CD14-positive monocyte (primary cell): ENCODE measurements at regions not wholly inside any gene's neighbourhood (a gene's known extent, or its start where the extent isn't known, plus 50 kb on each side); places are given as distances from the start of the nearest gene placed in this dataset.

Experiments used
- DNase-seq, 3 donors: peaks; one replicate each; pipeline ENCODE4 v3.0.0-alpha.2; 2011 to 2022
- H2AFZ ChIP-seq: 2 replicates; pipeline ENCODE4 v1.6.0; 2012; ENCODE audit warnings: mild to moderate bottlenecking, low read depth, low read length, inconsistent platforms; ENCODE audit not compliant: insufficient read depth, poor library complexity, severe bottlenecking
- H3K27ac ChIP-seq, 2 donors: 1 replicate in 1 of 2; 2 replicates in 1 of 2; pipeline ENCODE4 v1.5.1; 2012 to 2013; ENCODE audit warnings: low read length in 2 of 2, control low read depth in 1 of 2, inconsistent platforms in 1 of 2, low read depth in 1 of 2, mild to moderate bottlenecking in 1 of 2
- H3K27me3 ChIP-seq, 2 donors: one replicate each; pipeline versions ENCODE4 v1.6.0 to v1.6.1; 2011 to 2013; ENCODE audit warnings: low read length in 2 of 2; ENCODE audit not compliant: control insufficient read depth in 2 of 2, insufficient read depth in 2 of 2
- H3K36me3 ChIP-seq, 2 donors: replicated peaks in 1 of 2; 1 replicate in 1 of 2; 2 replicates in 1 of 2; pipeline versions ENCODE4 v1.5.1 to v1.6.1; 2012 to 2013; ENCODE audit warnings: low read length in 2 of 2, control low read depth in 1 of 2, inconsistent platforms in 1 of 2, mild to moderate bottlenecking in 1 of 2; ENCODE audit not compliant: insufficient read depth in 2 of 2, control insufficient read depth in 1 of 2
- H3K4me1 ChIP-seq, 2 donors: 1 replicate in 1 of 2; 2 replicates in 1 of 2; pipeline versions ENCODE4 v1.5.1 to v1.6.1; 2012 to 2013; ENCODE audit warnings: low read length in 2 of 2, control low read depth in 1 of 2, inconsistent platforms in 1 of 2, mild to moderate bottlenecking in 1 of 2, moderate library complexity in 1 of 2; ENCODE audit not compliant: insufficient read depth in 2 of 2, control insufficient read depth in 1 of 2
- H3K4me2 ChIP-seq: replicated peaks from 2 replicates; pipeline ENCODE3; 2012; ENCODE audit warnings: low read length, moderate library complexity, mild to moderate bottlenecking; ENCODE audit not compliant: poor library complexity, severe bottlenecking; ENCODE audit errors: extremely low read depth
- H3K4me3 ChIP-seq, 3 experiments: fragments of 200-600 bp in 1 of 3; sonication (generic) in 1 of 3; replicated peaks in 1 of 3; 1 replicate in 2 of 3; 2 replicates in 1 of 3; pipeline ENCODE4 v1.5.1; 2011 to 2013; ENCODE audit warnings: low read length in 3 of 3, mild to moderate bottlenecking in 3 of 3, control low read depth in 2 of 3, low read depth in 2 of 3, inconsistent platforms in 1 of 3, moderate library complexity in 1 of 3
- H3K79me2 ChIP-seq: 2 replicates; pipeline ENCODE4 v1.6.0; 2012; ENCODE audit warnings: mild to moderate bottlenecking, control low read depth, inconsistent platforms, low read length, moderate library complexity; ENCODE audit not compliant: insufficient read depth
- H3K9ac ChIP-seq: 2 replicates; pipeline ENCODE4 v1.6.0; 2017; ENCODE audit warnings: low read length, mild to moderate bottlenecking; ENCODE audit not compliant: insufficient read depth, poor library complexity, severe bottlenecking
- H3K9me3 ChIP-seq, 2 donors: replicated peaks in 1 of 2; 1 replicate in 1 of 2; 2 replicates in 1 of 2; pipeline versions ENCODE4 v1.5.1 to v1.6.1; 2012 to 2013; ENCODE audit warnings: low read length in 2 of 2, control low read depth in 1 of 2; ENCODE audit not compliant: control insufficient read depth in 1 of 2, insufficient read depth in 1 of 2
- H4K20me1 ChIP-seq: 2 replicates; pipeline ENCODE4 v1.6.0; 2012; ENCODE audit warnings: mild to moderate bottlenecking, low read length, control low read depth, moderate library complexity; ENCODE audit not compliant: insufficient read depth
- H3K27ac Mint-ChIP-seq, 7 donors: one replicate each; pipeline ENCODE4 v1.8.0; 2020; ENCODE audit warnings: mild to moderate bottlenecking in 7 of 7, mixed read lengths in 7 of 7, moderate library complexity in 6 of 7, inconsistent platforms in 2 of 7
- H3K27me3 Mint-ChIP-seq, 3 donors: one replicate each; pipeline ENCODE4 v1.8.0; 2021 to 2022; ENCODE audit warnings: low read depth in 3 of 3, mild to moderate bottlenecking in 3 of 3, mixed read lengths in 3 of 3, moderate library complexity in 3 of 3, inconsistent platforms in 1 of 3
- H3K36me3 Mint-ChIP-seq, 2 donors: one replicate each; pipeline ENCODE4 v1.8.0; 2020; ENCODE audit warnings: mixed read lengths in 2 of 2, inconsistent platforms in 1 of 2, mild to moderate bottlenecking in 1 of 2
- H3K4me1 Mint-ChIP-seq: one replicate; pipeline ENCODE4 v1.8.0; 2020; ENCODE audit warnings: mild to moderate bottlenecking, mixed read lengths
- H3K4me3 Mint-ChIP-seq, 2 donors: one replicate each; pipeline ENCODE4 v1.8.0; 2020; ENCODE audit warnings: mild to moderate bottlenecking in 2 of 2, mixed read lengths in 2 of 2, moderate library complexity in 1 of 2
- H3K9me3 Mint-ChIP-seq, 7 donors: one replicate each; pipeline ENCODE4 v1.8.0; 2020 to 2022; ENCODE audit warnings: mixed read lengths in 7 of 7, mild to moderate bottlenecking in 6 of 7, moderate library complexity in 6 of 7, inconsistent platforms in 2 of 7
- CTCF ChIP-seq: fragments of 200-600 bp; IDR thresholded peaks from one replicate; pipeline ENCODE4 v1.8.0; 2022; ENCODE audit warnings: antibody characterized with exemption, mild to moderate bottlenecking
- WGBS: methylation state at CpG from one replicate; pipeline ENCODE4 v1.1.5; 2013; ENCODE audit warnings: missing lambda C conversion rate; ENCODE audit not compliant: insufficient coverage; 5-methylcytosine and 5-hydroxymethylcytosine counted together
- intact Hi-C, 2 donors: fragments of 100-400 bp; cut with micrococcal nuclease; formaldehyde crosslinking; loops; one replicate each; pipeline versions ENCODE4 v1.15.0 to v1.15.1; 2023

GRCh38 chr2:106272216-106272807 is 78.2 kb upstream of the UXS1 start:
- no peak overlapping the region for H2AFZ ChIP-seq
- intact Hi-C loops, result no loop called here

DNA sequence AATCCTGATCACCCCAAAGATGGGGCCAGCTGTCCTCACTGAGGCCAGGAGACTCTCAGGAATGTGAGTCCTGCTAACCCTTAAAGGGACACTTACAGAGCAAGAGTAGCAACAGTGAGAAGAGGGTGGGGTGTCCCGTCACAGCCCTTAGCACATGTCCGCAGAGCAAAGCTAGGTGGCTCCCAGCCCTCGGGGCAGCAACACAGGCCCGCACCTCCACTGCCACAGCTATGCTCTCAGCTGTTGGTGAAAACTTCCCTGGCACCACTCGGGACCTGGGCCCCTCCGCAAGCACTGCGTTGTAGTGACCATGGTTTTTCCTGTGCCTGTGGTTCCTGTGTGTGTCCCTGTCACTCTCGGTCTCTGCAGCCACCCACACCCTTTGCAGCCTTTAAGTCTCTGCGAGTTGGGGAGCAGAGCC is 76.4 kb upstream of the UXS1 start:
- H3K4me3 Mint-ChIP-seq, result peak overlapping the region; percentile 84 to 94
- no peaks in the 10 kb centered on the region for H3K79me2 ChIP-seq
- H3K27me3 Mint-ChIP-seq, result peaks cover 6 to 13% (median 8%) of the 10 kb centered on the region in 3 donors
- H3K36me3 ChIP-seq, result no peaks in the 10 kb centered on the region
- no peaks in the 10 kb centered on the region for H4K20me1 ChIP-seq
- no peaks in the 10 kb centered on the region for H3K9me3 ChIP-seq
- H3K27ac Mint-ChIP-seq, result peak overlapping the region in 3 of 7 donors; percentile 7 to 88 (median 56)
- H3K4me1 Mint-ChIP-seq, result peaks cover 36% of the 10 kb centered on the region
- no peak for TF ChIP-seq CTCF
- WGBS, result 72% methylated on average over 9 of the region's 9 CpGs
- H3K4me3 ChIP-seq, result peak overlapping the region; percentile 40 to 76 (median 50)
- intact Hi-C loops, result no loop called here
- H3K27me3 ChIP-seq, result no peaks in the 10 kb centered on the region
- H2AFZ ChIP-seq, result peak overlapping the region; percentile 87
- H3K4me2 ChIP-seq, result peak overlapping the region; percentile 84
- H3K9me3 Mint-ChIP-seq, result peaks cover 0 to 16% (median 5%) of the 10 kb centered on the region in 7 donors
- H3K9ac ChIP-seq, result no peak overlapping the region
- peaks cover 18 to 22% of the 10 kb centered on the region in 2 donors for H3K4me1 ChIP-seq
- DNase-seq, result no peak
- H3K27ac ChIP-seq, result no peak overlapping the region
- no peaks in the 10 kb centered on the region for H3K36me3 Mint-ChIP-seq

More at GRCh38 chr2:106272216-106272807, 78.2 kb upstream of the UXS1 start:
- H3K27me3 ChIP-seq, result no peaks in the 10 kb centered on the region
- no peaks in the 10 kb centered on the region for H4K20me1 ChIP-seq
- TF ChIP-seq CTCF, result no peak
- Mint-ChIP-seq H3K27me3 (peaks cover 6 to 15% (median 8%) of the 10 kb centered on the region in 3 donors), H3K9me3 (peaks cover 0 to 10% (median 5%) of the 10 kb centered on the region in 7 donors), H3K4me1 (peaks cover 36% of the 10 kb centered on the region), H3K36me3 (no peaks in the 10 kb centered on the region), H3K27ac (peak overlapping the region in 2 of 7 donors; percentile 30 to 45), H3K4me3 (no peak overlapping the region)
- H3K9me3 ChIP-seq, result no peaks in the 10 kb centered on the region
- peak; percentile 15 to 50 (median 46) for DNase-seq
- no peaks in the 10 kb centered on the region for H3K79me2 ChIP-seq
- no peak overlapping the region for H3K4me3 ChIP-seq
- 0% methylated on average over 1 of the region's 7 CpGs for WGBS
- peaks cover 18 to 22% of the 10 kb centered on the region in 2 donors for H3K4me1 ChIP-seq
- no peak overlapping the region for H3K4me2 ChIP-seq
- no peak overlapping the region for H3K9ac ChIP-seq
- H3K36me3 ChIP-seq, result no peaks in the 10 kb centered on the region
- H3K27ac ChIP-seq, result no peak overlapping the region
